ENCODE measurements at regions not wholly inside any gene's neighbourhood (a gene's known extent, or its start where the extent isn't known, plus 50 kb on each side); places are given as distances from the start of the nearest gene placed in this dataset.

GRCh38 chr12:115249671-115250278, 565.8 kb upstream of the TBX3 start:
- TF ChIP-seq, protein P1, sequence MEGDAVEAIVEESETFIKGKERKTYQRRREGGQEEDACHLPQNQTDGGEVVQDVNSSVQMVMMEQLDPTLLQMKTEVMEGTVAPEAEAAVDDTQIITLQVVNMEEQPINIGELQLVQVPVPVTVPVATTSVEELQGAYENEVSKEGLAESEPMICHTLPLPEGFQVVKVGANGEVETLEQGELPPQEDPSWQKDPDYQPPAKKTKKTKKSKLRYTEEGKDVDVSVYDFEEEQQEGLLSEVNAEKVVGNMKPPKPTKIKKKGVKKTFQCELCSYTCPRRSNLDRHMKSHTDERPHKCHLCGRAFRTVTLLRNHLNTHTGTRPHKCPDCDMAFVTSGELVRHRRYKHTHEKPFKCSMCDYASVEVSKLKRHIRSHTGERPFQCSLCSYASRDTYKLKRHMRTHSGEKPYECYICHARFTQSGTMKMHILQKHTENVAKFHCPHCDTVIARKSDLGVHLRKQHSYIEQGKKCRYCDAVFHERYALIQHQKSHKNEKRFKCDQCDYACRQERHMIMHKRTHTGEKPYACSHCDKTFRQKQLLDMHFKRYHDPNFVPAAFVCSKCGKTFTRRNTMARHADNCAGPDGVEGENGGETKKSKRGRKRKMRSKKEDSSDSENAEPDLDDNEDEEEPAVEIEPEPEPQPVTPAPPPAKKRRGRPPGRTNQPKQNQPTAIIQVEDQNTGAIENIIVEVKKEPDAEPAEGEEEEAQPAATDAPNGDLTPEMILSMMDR (IDR thresholded peaks at IDR 0.05; ENCODE audit: low read depth, low read length) = no peak
- TF ChIP-seq, protein P2, sequence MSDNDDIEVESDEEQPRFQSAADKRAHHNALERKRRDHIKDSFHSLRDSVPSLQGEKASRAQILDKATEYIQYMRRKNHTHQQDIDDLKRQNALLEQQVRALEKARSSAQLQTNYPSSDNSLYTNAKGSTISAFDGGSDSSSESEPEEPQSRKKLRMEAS (IDR thresholded peaks at IDR 0.05; ENCODE audit: low read depth, low read length) = no peak
- TF ChIP-seq POLR2A (IDR thresholded peaks at IDR 0.05; ENCODE audit: extremely low read depth, insufficient read length) = no peak
